GM21528 (cell line): ENCODE measurements at regions not wholly inside any gene's neighbourhood (a gene's known extent, or its start where the extent isn't known, plus 50 kb on each side); places are given as distances from the start of the nearest gene placed in this dataset.

Experiments used
- ATAC-seq: cut with Tn5 transposase; IDR thresholded peaks from one replicate; pipeline ENCODE4 v1.9.1; 2021; ENCODE audit warnings: mild to moderate bottlenecking, moderate library complexity; ENCODE audit not compliant: unreplicated experiment, low FRiP score

DNA sequence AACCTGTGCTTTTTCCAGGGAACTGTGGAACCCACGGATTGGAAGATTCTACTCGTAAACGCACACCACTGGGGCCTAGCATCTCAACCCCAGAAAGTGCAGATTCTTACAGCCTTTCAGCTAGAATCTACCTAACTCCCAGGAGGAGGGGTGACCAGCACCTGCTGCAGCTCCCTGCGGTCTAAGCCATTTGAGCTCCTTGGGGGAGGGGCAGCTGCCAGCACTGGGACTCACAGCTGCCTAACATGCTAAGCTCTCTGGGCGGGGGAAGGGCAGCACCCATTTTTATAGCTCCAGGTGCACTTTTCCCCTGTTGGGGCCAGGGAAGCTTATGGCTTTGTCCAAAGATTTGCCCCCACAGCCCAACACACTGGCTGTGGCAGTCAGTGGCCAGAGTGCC, 595.7 kb upstream of the EPHA5 start:
- no peak for ATAC-seq

- no peak for ATAC-seq
These were observed 582.0 kb upstream of the EPHA5 start for GRCh38 chr4:66252291-66252690.

GRCh38 chr4:66246643-66247042, 576.4 kb upstream of the EPHA5 start:
- ATAC-seq = no peak

- no peak for ATAC-seq
These were observed 565.6 kb upstream of the EPHA5 start for GRCh38 chr4:66235876-66236275.

DNA sequence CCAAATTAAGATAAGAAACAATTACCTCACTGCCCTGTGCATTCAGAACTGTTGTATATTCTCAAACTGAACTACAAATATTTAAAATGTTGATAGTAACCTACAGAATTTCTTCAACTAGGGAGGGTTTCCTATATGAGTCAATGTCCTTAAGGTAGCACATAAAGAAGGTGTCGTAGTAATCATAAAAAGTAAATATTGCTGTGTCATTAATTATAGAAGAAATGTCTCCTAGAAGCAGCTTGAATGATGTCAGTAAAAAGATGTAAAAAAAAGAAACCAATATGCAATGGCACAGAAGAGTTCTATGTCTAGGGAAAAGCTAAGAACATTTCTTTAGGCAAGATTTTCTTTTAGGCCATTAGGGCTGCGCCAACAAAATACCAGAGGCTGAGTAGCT, 559.6 kb upstream of the EPHA5 start:
- no peak for ATAC-seq

DNA sequence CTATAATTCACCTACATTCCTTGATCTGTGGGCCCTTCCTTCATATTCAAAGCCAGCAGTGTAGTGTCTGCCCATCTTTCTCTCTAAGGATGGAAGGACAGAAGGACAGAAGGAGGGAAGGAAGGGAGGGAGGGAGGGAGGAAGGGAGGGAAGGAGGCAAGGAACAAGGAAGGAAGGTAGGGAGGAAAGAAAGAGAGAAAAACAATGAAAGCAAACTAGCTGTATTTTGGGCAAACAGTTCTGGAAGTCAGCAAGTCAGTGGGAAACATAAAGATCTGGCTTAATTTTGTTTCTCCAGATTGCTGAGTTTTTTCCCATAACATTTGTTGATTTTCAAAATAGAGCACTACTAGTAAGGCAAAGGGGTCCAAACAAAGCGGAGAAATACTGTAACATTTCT, 555.2 kb upstream of the EPHA5 start:
- ATAC-seq = no peak

DNA sequence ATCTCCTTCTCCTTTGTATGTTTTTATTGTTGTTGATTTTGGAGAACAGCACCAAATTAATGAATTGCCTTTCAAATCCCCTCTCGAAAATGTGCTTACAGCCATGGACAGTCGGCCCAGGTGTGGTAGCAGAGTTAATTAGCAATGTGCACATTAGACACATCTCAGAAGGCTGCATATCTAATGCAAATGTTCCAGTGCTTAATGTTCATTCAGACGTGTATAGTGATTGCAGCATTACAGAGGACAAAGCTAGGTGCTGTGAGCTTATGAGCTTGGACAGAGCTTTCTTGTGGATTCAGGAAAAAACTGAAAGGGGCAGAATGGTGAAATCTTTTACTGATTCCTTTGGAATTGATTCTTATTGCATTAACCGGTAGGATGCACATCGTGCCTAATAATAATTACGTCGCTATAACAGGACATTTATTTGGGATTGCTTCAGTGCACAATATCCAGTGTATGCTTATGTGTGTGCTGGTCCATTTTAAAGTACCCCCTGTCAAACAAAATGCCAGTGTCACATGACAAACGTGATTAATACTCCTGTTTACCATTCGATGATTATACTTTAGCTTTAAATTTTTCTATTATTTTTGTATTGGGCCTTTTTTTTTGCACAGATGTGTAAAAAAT, 552.9 kb upstream of the EPHA5 start:
- no peak for ATAC-seq

DNA sequence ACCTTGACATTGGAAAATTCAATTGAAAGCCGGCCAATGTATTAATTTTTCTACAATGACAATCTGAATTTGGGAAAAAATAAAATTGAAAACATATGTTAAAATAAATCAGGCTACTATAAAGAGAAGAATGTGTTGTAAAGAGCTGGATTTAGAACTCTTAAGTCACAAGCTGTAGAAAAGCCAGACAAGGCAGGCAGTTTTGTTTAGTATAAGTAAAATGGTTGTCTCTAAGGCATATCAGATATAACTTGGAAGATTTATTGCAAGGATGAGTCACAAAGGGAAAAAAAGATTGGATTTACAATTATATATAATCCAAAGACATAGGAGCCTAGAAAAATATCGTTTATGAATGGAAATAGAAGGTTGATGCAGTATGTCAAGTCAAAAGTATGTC, 549.1 kb upstream of the EPHA5 start:
- ATAC-seq = no peak

- no peak for ATAC-seq
These were observed 546.0 kb upstream of the EPHA5 start for GRCh38 chr4:66216252-66216651.

GRCh38 chr4:66212489-66212888, 542.2 kb upstream of the EPHA5 start:
- no peak for ATAC-seq

DNA sequence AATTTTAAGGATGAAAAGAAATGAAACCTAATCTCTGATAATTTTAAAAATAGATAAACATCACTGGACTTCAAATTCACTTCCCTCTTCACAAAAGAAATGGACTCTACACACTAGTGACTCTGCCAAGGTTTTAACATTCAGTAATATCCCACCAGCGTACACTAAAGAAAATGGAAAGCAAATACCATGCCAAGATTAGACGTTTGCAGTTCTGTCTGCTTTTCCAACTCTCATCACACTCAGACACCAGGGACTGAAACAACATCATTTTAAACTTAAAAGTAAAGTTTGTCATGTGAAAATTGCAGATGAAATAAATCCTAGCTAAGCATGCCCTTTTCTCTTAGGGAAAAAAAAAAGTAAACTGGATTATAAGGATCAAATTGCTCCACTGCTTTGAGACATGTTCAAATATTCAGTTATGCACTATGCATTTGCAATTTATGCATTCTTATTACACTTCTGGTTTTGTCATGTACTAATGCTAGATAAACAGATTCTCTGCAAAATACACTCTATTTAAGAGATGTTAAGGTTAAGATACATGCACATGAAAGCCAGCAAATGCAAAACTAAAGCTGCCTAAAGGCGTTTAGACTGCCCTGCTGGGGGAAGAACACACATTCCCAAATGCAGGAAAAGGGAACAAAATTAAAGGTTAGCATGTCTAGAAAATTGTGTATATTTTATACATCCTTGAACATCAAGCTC, 534.4 kb upstream of the EPHA5 start:
- ATAC-seq = no peak

DNA sequence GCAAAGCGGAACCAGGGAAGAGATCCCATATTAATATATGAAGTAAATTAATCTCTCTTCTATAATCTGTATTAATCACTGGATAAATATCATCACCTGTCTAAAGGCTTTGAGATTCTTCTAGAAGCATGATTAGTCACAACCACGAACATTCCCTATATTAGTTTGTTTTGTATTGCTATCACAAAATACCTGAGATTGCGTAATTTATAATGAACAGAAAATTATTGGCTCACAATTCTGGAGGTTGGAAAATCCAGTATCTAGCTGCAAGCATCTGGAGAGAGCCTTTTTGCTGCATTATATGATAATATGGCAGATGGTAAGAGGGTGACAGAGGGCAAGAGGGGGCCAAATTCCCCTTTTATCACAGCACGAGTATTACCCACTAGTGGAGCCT, 532.6 kb upstream of the EPHA5 start:
- ATAC-seq = no peak

GRCh38 chr4:66197451-66197850, 527.2 kb upstream of the EPHA5 start:
- ATAC-seq = no peak

- ATAC-seq = no peak
These were observed 523.2 kb upstream of the EPHA5 start for GRCh38 chr4:66193487-66193886.

DNA sequence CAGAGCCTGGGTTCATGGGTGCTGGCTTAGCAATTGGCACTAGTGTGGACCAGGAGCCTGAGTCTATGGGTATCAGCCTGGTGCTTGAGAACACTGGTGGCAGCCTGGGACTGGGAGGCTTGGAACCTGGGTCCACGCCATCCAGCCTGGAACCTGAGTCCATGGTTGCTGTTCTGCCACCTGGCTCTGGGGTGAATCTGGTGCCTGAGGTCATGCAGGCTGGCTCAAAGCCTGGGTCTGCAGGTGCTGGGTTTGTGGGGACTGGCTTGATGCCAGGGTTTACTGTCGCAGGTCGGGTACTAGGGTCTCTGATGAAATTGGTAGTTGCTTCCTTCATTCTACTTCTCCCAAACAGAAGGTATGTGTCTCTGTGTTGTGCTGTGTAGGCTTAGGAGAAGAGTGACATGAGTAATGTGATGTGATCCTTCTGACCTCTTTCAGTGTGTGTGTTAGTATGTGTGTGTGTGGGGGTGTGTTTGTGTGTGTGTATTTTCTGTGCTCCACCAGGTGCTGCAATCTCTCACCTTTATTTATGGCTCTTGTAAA, 517.0 kb upstream of the EPHA5 start:
- ATAC-seq = no peak

DNA sequence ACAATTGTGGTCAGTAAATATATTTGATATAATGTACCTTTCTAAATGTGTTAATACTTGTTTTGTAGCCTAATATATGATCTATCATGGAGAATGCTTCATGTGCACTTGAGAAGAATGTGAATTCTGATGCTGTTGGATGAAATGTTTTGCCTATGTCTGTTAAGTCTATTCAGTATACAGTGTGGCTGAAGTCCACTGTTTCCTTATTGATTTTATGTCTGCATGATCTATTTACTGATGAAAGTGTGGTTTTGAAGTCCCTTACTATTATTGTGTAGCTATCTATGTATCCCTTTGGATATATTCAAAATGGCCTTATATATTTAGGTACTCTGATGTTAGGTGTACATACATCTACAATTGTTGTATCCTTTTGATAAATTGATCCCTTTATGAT, 515.8 kb upstream of the EPHA5 start:
- no peak for ATAC-seq

DNA sequence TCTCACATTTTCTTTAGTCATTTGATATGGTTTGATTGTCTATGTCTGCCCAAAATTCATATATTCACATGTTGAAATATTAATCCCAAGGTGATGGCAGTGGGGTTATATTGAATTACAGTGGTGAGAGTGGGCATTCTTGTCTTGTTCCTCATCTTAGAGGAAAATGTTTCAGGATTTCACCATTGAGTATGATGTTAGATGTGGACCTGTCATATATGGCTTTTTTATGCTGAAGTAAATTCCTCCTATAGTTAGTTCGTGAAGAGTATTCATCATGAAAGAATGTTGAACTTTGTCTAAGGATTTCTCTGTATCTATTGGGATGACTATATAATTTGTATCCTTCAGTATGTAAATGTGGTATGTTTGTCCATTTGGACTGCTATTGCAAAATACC, 512.3 kb upstream of the EPHA5 start:
- no peak for ATAC-seq

DNA sequence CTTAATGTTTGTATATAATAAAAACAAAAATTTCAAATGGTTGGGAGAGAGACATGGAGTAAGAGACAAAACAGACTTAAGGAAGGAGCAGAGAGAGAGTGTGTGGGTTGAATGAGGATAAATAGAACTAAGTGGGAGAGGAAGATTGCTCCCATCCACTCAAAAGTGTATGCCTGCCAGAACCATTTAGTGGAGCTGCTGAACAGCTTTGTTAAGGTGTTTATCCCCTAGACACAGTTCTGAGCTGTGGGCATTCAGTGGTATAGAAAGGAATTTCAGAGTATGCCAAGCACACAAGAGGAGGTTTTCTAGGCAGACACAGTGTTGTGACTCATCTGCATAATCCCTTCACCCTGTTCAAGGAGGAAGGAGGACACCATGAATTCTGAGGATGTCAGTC, 508.6 kb upstream of the EPHA5 start:
- ATAC-seq = no peak

DNA sequence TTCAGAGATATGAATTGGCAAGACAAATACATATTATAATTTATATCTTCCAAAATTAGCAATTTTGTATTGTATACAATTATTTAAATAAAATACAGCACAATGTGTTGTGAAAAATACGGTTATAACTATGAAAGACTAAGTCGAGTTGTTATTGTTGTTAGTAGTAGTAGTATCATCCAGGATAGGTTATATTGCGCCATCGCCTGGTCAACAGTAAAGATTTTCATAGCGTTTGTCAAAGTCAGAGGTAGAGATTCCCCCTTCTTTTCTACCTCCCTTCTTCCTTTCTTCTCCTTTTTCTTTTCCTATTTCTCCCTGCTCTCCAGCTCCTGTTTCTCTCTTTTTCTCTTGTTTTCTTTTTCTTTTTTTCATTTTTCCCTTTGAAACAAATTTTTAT, 499.1 kb upstream of the EPHA5 start:
- no peak for ATAC-seq

DNA sequence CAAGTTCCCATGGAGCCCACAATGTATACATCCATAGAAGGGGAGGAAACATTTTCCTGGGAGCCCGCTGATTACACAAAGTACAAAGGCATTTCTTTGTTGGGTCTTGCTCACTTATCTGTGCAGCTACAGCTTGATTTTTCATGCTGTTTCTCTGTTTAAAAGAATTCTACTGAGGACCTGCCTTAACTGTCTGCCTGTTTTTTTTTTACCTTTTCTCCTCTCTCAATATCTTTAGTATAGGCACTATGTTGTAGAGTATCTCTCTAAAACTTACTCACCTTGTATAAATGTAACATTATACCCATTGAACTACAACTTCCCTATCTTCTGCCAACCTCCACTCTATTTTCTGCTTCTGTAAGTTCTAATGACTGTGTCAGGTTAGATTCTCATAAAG, 494.6 kb upstream of the EPHA5 start:
- no peak for ATAC-seq

DNA sequence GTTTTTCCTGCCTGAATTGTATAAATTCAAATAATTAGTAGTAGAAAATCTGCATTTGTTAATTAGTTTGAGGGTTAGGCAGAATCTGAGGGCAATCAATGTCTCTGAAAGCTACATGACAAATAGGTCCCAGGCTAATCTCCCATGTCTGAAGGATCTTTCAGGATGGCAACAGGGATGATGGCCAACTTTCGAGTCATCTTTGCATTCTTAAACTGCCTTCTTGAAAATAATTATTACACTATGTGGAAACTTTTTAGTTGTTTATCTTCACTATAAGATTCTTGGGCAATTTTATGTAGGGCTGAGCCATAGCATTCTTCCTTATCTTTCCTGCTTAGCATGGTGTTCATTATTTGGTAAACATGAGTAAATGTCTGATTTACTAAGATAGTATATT, 490.3 kb upstream of the EPHA5 start:
- ATAC-seq = no peak

- no peak for ATAC-seq
These were observed 487.3 kb upstream of the EPHA5 start for GRCh38 chr4:66157594-66157993.
